Activated T-helper 17 cell treated with anti-CD3 and anti-CD28 coated beads, Interleukin-2, amount 50 U/mL, for 72 hours (primary cell): ENCODE measurements at regions not wholly inside any gene's neighbourhood (a gene's known extent, or its start where the extent isn't known, plus 50 kb on each side); places are given as distances from the start of the nearest gene placed in this dataset.

ENCODE experiments used
- ATAC-seq: fragments of 150-1000 bp; cut with Tn5 transposase; replicated peaks from 2 replicates; pipeline ENCODE4 v1.10.0; 2021; ENCODE audit warnings: mild to moderate bottlenecking, moderate library complexity
- H3K27ac Mint-ChIP-seq: one replicate; pipeline ENCODE4 v1.8.0; 2022; ENCODE audit warnings: mixed read lengths
- H3K27me3 Mint-ChIP-seq: one replicate; pipeline ENCODE4 v1.8.0; 2022; ENCODE audit warnings: mixed read lengths
- H3K36me3 Mint-ChIP-seq: one replicate; pipeline ENCODE4 v1.8.0; 2022; ENCODE audit warnings: low read depth, mild to moderate bottlenecking, mixed read lengths
- H3K4me1 Mint-ChIP-seq: one replicate; pipeline ENCODE4 v1.8.0; 2022; ENCODE audit warnings: mixed read lengths
- H3K4me3 Mint-ChIP-seq: one replicate; pipeline ENCODE4 v1.8.0; 2022; ENCODE audit warnings: mild to moderate bottlenecking, mixed read lengths
- H3K9me3 Mint-ChIP-seq: one replicate; pipeline ENCODE4 v1.8.0; 2022; ENCODE audit warnings: mixed read lengths

GRCh38 chr7:68984306-68984705 lies 614.0 kb upstream of the AUTS2 start:
- no peak for ATAC-seq
- Mint-ChIP-seq H3K9me3 (peaks cover 22% of the 10 kb centered on the region), H3K4me1 (no peaks in the 10 kb centered on the region), H3K27me3 (no peaks in the 10 kb centered on the region), H3K27ac (no peak overlapping the region), H3K36me3 (no peaks in the 10 kb centered on the region), H3K4me3 (no peak overlapping the region)

- no peak for ATAC-seq
- Mint-ChIP-seq H3K9me3 (peaks cover 14% of the 10 kb centered on the region), H3K36me3 (no peaks in the 10 kb centered on the region), H3K27me3 (no peaks in the 10 kb centered on the region), H3K4me1 (no peaks in the 10 kb centered on the region), H3K27ac (no peak overlapping the region), H3K4me3 (no peak overlapping the region)
These were observed 603.4 kb upstream of the AUTS2 start for GRCh38 chr7:68994841-68995240.

DNA sequence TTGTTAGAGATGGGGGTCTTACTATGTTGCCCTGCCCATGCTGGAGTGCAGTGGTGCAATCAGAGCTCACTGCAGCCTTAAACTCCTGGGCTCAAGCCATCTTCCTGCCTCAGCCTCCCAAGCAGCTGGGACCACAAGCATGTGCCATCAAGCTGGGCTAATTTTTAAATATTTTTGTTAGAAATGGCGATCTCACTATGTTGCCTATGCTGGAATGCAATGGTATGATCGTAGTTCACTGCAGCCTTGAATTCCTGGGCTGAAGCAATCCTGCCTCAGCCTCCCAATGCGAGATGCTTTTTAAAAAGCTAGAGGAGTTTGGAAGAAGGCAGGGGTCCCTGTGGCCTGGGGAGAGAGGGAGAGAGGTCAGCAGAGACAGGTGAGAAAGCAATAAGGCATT lies 600.1 kb upstream of the AUTS2 start:
- no peaks in the 10 kb centered on the region for H3K27me3 Mint-ChIP-seq
- H3K36me3 Mint-ChIP-seq, result no peaks in the 10 kb centered on the region

GRCh38 chr7:69002416-69002815 lies 595.9 kb upstream of the AUTS2 start:
- Mint-ChIP-seq H3K4me1 (no peaks in the 10 kb centered on the region), H3K27me3 (no peaks in the 10 kb centered on the region), H3K4me3 (no peak overlapping the region), H3K36me3 (no peaks in the 10 kb centered on the region), H3K9me3 (peaks cover 14% of the 10 kb centered on the region), H3K27ac (no peak overlapping the region)
- no peak for ATAC-seq

More for the DNA sequence above, 600.1 kb upstream of the AUTS2 start:
- H3K27ac Mint-ChIP-seq, result no peak overlapping the region
- no peaks in the 10 kb centered on the region for H3K4me1 Mint-ChIP-seq
- no peak overlapping the region for H3K4me3 Mint-ChIP-seq
- ATAC-seq, result no peak
- peaks cover 13% of the 10 kb centered on the region for H3K9me3 Mint-ChIP-seq

- peaks cover 4% of the 10 kb centered on the region for H3K9me3 Mint-ChIP-seq
- no peak overlapping the region for H3K4me3 Mint-ChIP-seq
- no peak for ATAC-seq
- no peaks in the 10 kb centered on the region for H3K27me3 Mint-ChIP-seq
- no peak overlapping the region for H3K27ac Mint-ChIP-seq
- H3K36me3 Mint-ChIP-seq, result no peaks in the 10 kb centered on the region
- H3K4me1 Mint-ChIP-seq, result no peaks in the 10 kb centered on the region
These were observed 586.1 kb upstream of the AUTS2 start for GRCh38 chr7:69012149-69012548.

DNA sequence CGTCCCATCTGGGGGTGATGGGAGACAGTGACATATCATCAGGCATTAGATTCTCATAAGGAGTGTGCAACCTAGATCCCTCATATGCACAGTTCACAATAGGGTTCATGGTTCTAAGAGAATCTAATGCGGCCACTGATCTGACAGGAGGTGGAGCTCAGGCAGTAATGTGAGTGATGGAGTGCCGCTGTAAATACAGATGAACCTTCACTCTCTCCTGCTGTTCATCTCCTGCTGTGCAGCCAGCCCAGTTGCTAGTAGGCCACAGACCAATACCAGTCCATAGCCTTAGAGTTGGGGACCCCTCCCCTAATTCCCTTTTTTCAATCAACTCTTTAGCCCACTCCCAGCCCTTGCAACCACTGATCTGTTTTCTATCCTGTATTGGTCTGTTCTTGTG lies 581.1 kb upstream of the AUTS2 start:
- Mint-ChIP-seq H3K27ac (no peak overlapping the region), H3K4me1 (no peaks in the 10 kb centered on the region), H3K4me3 (no peak overlapping the region), H3K36me3 (no peaks in the 10 kb centered on the region), H3K27me3 (no peaks in the 10 kb centered on the region), H3K9me3 (peaks cover 14% of the 10 kb centered on the region)
- ATAC-seq, result no peak

DNA sequence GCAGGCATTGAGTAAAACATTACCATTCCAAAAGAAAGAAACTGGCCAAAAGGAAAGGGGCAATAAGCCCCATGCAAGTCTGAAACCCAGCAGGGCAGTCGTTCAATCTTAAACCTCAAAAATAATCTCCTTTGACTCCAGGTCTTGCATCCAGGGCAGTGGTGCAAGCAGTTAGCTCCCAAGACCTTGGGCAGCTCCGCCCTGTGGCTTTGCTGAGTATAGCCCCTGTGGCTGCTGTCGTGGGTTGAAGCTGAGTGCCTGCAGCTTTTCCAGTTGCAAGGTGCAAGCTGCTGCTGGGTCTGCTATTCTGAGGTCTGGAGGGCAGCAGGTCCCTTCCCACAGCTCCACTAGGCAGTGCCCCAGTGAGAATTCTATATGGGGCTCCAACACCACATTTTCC lies 580.1 kb upstream of the AUTS2 start:
- Mint-ChIP-seq H3K9me3 (peaks cover 14% of the 10 kb centered on the region), H3K4me1 (no peaks in the 10 kb centered on the region)

DNA sequence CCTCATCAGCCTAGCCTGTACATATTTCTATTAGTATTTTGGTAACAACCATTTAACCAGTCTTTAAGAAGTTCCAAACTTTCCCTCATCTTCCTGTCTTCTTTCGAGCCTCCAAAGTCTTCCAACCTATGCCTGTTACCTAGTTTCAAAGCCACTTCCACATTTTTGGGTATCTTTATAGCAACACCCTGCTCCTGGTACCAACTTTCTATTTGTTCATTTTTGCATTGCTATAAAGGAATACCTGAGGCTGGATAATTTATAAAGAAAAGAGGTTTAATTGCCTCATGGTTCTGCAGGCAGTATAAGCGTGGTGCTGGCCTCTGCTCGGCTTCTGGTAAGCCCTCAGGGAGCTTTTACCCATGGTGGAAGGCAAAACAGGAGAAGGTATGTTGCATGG lies 578.8 kb upstream of the AUTS2 start:
- no peaks in the 10 kb centered on the region for H3K4me1 Mint-ChIP-seq
- no peak for ATAC-seq
- H3K27me3 Mint-ChIP-seq, result no peaks in the 10 kb centered on the region
- no peak overlapping the region for H3K27ac Mint-ChIP-seq
- no peak overlapping the region for H3K4me3 Mint-ChIP-seq
- peaks cover 14% of the 10 kb centered on the region for H3K9me3 Mint-ChIP-seq
- H3K36me3 Mint-ChIP-seq, result no peaks in the 10 kb centered on the region

More for the DNA sequence above, 580.1 kb upstream of the AUTS2 start:
- no peak overlapping the region for H3K27ac Mint-ChIP-seq
- ATAC-seq, result no peak
- H3K27me3 Mint-ChIP-seq, result no peaks in the 10 kb centered on the region
- H3K4me3 Mint-ChIP-seq, result no peak overlapping the region
- no peaks in the 10 kb centered on the region for H3K36me3 Mint-ChIP-seq

DNA sequence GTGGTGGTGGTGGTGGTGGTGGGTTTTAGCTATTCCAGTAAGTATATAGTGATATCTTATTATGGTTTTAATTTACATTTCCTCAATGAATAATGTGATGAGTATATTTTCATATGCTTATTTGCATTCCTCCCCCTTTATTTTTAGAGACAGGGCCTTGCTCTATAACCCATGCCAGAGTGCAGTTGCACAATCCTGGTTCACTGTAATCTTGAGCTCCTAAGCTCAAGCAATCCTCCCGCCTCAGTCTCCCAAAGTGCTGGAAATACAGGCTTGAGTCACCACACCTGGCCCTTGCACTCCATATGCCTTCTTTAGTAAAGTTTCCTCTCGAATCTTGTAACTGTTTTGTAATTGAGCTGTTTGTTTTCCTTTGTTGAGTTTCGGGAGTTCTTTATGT lies 577.7 kb upstream of the AUTS2 start:
- Mint-ChIP-seq H3K4me3 (no peak overlapping the region), H3K27ac (no peak overlapping the region), H3K27me3 (no peaks in the 10 kb centered on the region), H3K36me3 (no peaks in the 10 kb centered on the region), H3K4me1 (no peaks in the 10 kb centered on the region), H3K9me3 (peaks cover 14% of the 10 kb centered on the region)
- no peak for ATAC-seq

- H3K4me3 Mint-ChIP-seq, result no peak overlapping the region
- H3K4me1 Mint-ChIP-seq, result no peaks in the 10 kb centered on the region
- no peaks in the 10 kb centered on the region for H3K36me3 Mint-ChIP-seq
- H3K27me3 Mint-ChIP-seq, result no peaks in the 10 kb centered on the region
- no peak overlapping the region for H3K27ac Mint-ChIP-seq
- peaks cover 4% of the 10 kb centered on the region for H3K9me3 Mint-ChIP-seq
- no peak for ATAC-seq
These were observed 573.0 kb upstream of the AUTS2 start for GRCh38 chr7:69025249-69025648.

GRCh38 chr7:69032848-69033247 lies 565.4 kb upstream of the AUTS2 start:
- peaks cover 4% of the 10 kb centered on the region for H3K9me3 Mint-ChIP-seq
- H3K36me3 Mint-ChIP-seq, result no peaks in the 10 kb centered on the region
- no peaks in the 10 kb centered on the region for H3K4me1 Mint-ChIP-seq
- no peak for ATAC-seq
- no peak overlapping the region for H3K4me3 Mint-ChIP-seq
- H3K27ac Mint-ChIP-seq, result no peak overlapping the region
- H3K27me3 Mint-ChIP-seq, result no peaks in the 10 kb centered on the region

- H3K36me3 Mint-ChIP-seq, result no peaks in the 10 kb centered on the region
- ATAC-seq, result no peak
- H3K9me3 Mint-ChIP-seq, result peaks cover 4% of the 10 kb centered on the region
- H3K4me1 Mint-ChIP-seq, result no peaks in the 10 kb centered on the region
- H3K27me3 Mint-ChIP-seq, result no peaks in the 10 kb centered on the region
- no peak overlapping the region for H3K27ac Mint-ChIP-seq
- H3K4me3 Mint-ChIP-seq, result no peak overlapping the region
These were observed 562.4 kb upstream of the AUTS2 start for GRCh38 chr7:69035826-69036225.

DNA sequence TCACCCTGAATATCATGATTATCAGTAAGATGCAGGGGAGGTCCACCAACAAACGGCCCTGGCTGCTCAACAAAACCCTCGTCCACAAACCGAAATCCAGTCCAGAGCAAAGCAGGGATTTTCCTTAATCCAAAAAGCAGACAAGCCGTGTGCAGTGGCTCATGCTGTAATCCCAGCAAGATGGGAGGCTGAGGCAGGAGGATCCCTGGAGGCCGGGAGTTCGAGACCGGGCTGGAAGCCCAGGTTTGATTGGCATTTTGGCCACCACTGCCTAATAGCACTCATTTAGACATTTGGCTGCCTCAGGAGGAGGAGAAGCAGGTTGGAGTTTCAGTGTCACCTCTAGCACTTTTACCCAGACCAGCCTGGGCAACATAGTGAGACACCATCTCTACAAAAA lies 562.0 kb upstream of the AUTS2 start:
- Mint-ChIP-seq H3K27ac (no peak overlapping the region), H3K4me3 (no peak overlapping the region), H3K36me3 (no peaks in the 10 kb centered on the region), H3K9me3 (peaks cover 4% of the 10 kb centered on the region), H3K4me1 (no peaks in the 10 kb centered on the region), H3K27me3 (no peaks in the 10 kb centered on the region)
- ATAC-seq, result no peak

- Mint-ChIP-seq H3K4me1 (no peaks in the 10 kb centered on the region), H3K27ac (no peak overlapping the region), H3K27me3 (no peaks in the 10 kb centered on the region), H3K36me3 (no peaks in the 10 kb centered on the region), H3K9me3 (peaks cover 9% of the 10 kb centered on the region), H3K4me3 (no peak overlapping the region)
- ATAC-seq, result no peak
These were observed 559.4 kb upstream of the AUTS2 start for GRCh38 chr7:69038915-69039314.

- no peak overlapping the region for H3K4me3 Mint-ChIP-seq
- no peak overlapping the region for H3K27ac Mint-ChIP-seq
- no peaks in the 10 kb centered on the region for H3K4me1 Mint-ChIP-seq
- ATAC-seq, result no peak
- H3K27me3 Mint-ChIP-seq, result no peaks in the 10 kb centered on the region
- no peaks in the 10 kb centered on the region for H3K36me3 Mint-ChIP-seq
- H3K9me3 Mint-ChIP-seq, result peaks cover 9% of the 10 kb centered on the region
These were observed 556.1 kb upstream of the AUTS2 start for GRCh38 chr7:69042138-69042537.

DNA sequence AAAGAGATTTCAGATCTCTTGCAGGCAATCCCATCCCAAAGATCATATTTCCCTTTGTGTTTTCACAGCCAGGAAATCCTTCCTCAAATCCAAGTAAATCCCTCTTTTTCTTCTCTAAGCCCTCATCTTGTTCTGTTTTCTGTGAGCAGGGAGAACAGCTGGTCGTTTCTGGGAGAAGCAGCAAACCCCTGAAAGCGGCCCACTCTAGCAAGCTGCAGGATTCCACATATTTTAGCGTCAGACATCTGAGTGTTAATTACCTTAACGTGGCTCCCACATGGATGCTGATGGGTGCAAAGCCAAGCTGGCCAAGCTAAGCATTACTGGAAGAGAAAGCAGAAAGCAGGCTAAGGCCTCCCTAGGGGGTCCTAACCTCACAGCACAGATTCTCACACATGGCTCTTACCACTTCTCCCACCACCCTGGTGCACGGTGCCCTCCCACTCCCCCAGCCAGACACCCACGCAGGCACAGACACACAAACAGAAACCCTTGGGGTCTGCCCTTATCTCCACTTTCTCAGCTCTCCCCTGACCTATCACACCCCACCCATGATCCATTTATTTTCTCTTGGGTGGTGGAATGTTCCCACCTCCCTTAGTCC lies 551.0 kb upstream of the AUTS2 start:
- Mint-ChIP-seq H3K27ac (no peak overlapping the region), H3K36me3 (no peaks in the 10 kb centered on the region), H3K4me1 (no peaks in the 10 kb centered on the region), H3K27me3 (no peaks in the 10 kb centered on the region), H3K4me3 (no peak overlapping the region), H3K9me3 (peaks cover 22% of the 10 kb centered on the region)
- no peak for ATAC-seq
